Upper lobe of left lung (tissue), 6 donors: ENCODE measurements at regions not wholly inside any gene's neighbourhood (a gene's known extent, or its start where the extent isn't known, plus 50 kb on each side); places are given as distances from the start of the nearest gene placed in this dataset.
"Not testable (repeated sequence)": the region's sequence is repeated elsewhere in the genome, so short reads cannot be mapped to it uniquely, and the experiment has no call there.

Experiments used
- ATAC-seq, 2 donors: fragments of 200-7000 bp; cut with Tn5 transposase; one replicate each; pipeline ENCODE4 v1.9.1; 2022; ENCODE audit warnings: mild to moderate bottlenecking in 2 of 2, moderate library complexity in 2 of 2; ENCODE audit not compliant: low FRiP score in 2 of 2
- DNase-seq, 2 donors: peaks; one replicate each; pipeline ENCODE4 v3.0.0-alpha.2; 2019 to 2020
- H3K27ac ChIP-seq, 4 donors: fragments of 200-600 bp; sonication (generic); one replicate each; pipeline ENCODE4 v1.5.1; 2016 to 2019
- H3K27me3 ChIP-seq, 4 donors: fragments of 200-600 bp; sonication (generic); one replicate each; pipeline ENCODE4 v1.5.1; 2017 to 2019
- H3K36me3 ChIP-seq, 4 donors: fragments of 200-600 bp; sonication (generic); one replicate each; pipeline ENCODE4 v1.5.1; 2016 to 2019
- H3K4me1 ChIP-seq, 4 donors: fragments of 200-600 bp; sonication (generic); one replicate each; pipeline ENCODE4 v1.5.1; 2018 to 2019
- H3K4me3 ChIP-seq, 4 donors: fragments of 200-600 bp; sonication (generic); one replicate each; pipeline ENCODE4 v1.5.1; 2017 to 2019; ENCODE audit warnings: mild to moderate bottlenecking in 2 of 4, moderate library complexity in 1 of 4
- H3K9me3 ChIP-seq, 4 donors: fragments of 200-600 bp; sonication (generic); one replicate each; pipeline ENCODE4 v1.5.1; 2018 to 2019
- EP300 ChIP-seq, 4 donors: sonication (generic); formaldehyde crosslinking; IDR thresholded peaks; one replicate each; pipeline ENCODE4 v1.5.1; 2017; ENCODE audit warnings: antibody characterized with exemption in 4 of 4, control low read depth in 2 of 4
- POLR2A ChIP-seq, 4 donors: fragments of 450-650 bp; IDR thresholded peaks; one replicate each; pipeline ENCODE4 v1.5.1; 2016 to 2017; ENCODE audit warnings: antibody characterized with exemption in 4 of 4, mild to moderate bottlenecking in 2 of 4
- POLR2AphosphoS5 ChIP-seq, 2 donors: sonication (generic); formaldehyde crosslinking; IDR thresholded peaks; one replicate each; pipeline ENCODE4 v1.5.1; 2017; ENCODE audit warnings: antibody characterized with exemption in 2 of 2
- WGBS, 2 donors: methylation state at CpG; one replicate each; pipeline ENCODE4 v1.1.5; 2017 to 2018; 5-methylcytosine and 5-hydroxymethylcytosine counted together
- TF ChIP-seq, protein P1 (sequence below), 6 experiments: fragments of 450-650 bp in 4 of 6; fragments of 200-600 bp in 2 of 6; sonication (generic) in 2 of 6; IDR thresholded peaks; one replicate each; pipeline ENCODE4 v1.5.1; 2016 to 2019; ENCODE audit warnings: antibody characterized with exemption in 6 of 6
- donor health status: DM: no; HTN: no; CAD: no; lungs with moderate emphysema.
- donor health status: DM: no; HTN: yes; CAD: no; lungs with severe emphysema.

- DNase-seq: no peak
- ATAC-seq: no peak
- Histone ChIP-seq H3K9me3 (peaks cover 0 to 21% (median 12%) of the 10 kb centered on the region in 4 donors), H3K27ac (no peak overlapping the region), H3K36me3 (no peaks in the 10 kb centered on the region), H3K27me3 (no peaks in the 10 kb centered on the region), H3K4me3 (no peak overlapping the region), H3K4me1 (no peaks in the 10 kb centered on the region)
- no peak for TF ChIP-seq EP300 (IDR thresholded peaks at IDR 0.05)
- TF ChIP-seq, protein P1, sequence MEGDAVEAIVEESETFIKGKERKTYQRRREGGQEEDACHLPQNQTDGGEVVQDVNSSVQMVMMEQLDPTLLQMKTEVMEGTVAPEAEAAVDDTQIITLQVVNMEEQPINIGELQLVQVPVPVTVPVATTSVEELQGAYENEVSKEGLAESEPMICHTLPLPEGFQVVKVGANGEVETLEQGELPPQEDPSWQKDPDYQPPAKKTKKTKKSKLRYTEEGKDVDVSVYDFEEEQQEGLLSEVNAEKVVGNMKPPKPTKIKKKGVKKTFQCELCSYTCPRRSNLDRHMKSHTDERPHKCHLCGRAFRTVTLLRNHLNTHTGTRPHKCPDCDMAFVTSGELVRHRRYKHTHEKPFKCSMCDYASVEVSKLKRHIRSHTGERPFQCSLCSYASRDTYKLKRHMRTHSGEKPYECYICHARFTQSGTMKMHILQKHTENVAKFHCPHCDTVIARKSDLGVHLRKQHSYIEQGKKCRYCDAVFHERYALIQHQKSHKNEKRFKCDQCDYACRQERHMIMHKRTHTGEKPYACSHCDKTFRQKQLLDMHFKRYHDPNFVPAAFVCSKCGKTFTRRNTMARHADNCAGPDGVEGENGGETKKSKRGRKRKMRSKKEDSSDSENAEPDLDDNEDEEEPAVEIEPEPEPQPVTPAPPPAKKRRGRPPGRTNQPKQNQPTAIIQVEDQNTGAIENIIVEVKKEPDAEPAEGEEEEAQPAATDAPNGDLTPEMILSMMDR (IDR thresholded peaks at IDR 0.05): no peak
- TF ChIP-seq POLR2AphosphoS5 (IDR thresholded peaks at IDR 0.05): no peak
- TF ChIP-seq POLR2A (IDR thresholded peaks at IDR 0.05): no peak
- WGBS, 2 donors: 84 to 87% methylated on average over 8 of the region's 8 CpGs
These were observed 600.6 kb downstream of the UQCRFS1 start for GRCh38 chr19:28612275-28612769.

- 71 to 84% methylated on average over 6 to 8 of the region's 8 CpGs for WGBS, 2 donors
- H3K27me3 ChIP-seq, DNase-seq, H3K4me3 ChIP-seq, H3K4me1 ChIP-seq, H3K36me3 ChIP-seq, ATAC-seq, H3K27ac ChIP-seq: not testable (repeated sequence)
- peaks cover 3 to 30% (median 14%) of the 10 kb centered on the region in 4 donors for H3K9me3 ChIP-seq
These were observed 601.6 kb downstream of the UQCRFS1 start for GRCh38 chr19:28611227-28611914.

DNA sequence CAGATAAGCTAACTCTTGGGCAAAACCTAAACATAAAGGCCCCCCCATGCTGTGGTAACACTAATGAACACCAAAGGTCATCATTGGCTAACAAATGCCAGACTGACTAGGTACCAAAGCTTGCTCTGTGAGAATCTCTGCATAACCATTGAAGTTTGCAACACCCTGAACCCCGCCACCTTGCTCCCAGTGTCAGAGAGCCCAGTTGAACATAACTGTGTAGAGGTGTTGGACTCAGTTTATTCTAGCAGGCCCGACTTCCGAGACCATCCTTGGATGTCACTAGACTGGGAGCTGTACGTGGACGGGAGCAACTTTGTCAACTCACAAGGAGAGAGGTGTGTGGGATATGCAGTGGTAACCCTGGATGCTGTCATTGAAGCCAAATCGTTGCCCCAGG lies 602.2 kb downstream of the UQCRFS1 start:
- Histone ChIP-seq H3K4me3 (no peak overlapping the region), H3K9me3 (peaks cover 3 to 32% (median 14%) of the 10 kb centered on the region in 4 donors), H3K27ac (no peak overlapping the region), H3K27me3 (no peaks in the 10 kb centered on the region), H3K36me3 (no peaks in the 10 kb centered on the region), H3K4me1 (no peaks in the 10 kb centered on the region)
- ATAC-seq (no peak), DNase-seq (no peak)
- no peak for TF ChIP-seq EP300 (IDR thresholded peaks at IDR 0.05)
- no peak for TF ChIP-seq POLR2AphosphoS5 (IDR thresholded peaks at IDR 0.05)
- TF ChIP-seq, protein P1 (IDR thresholded peaks at IDR 0.05): no peak
- TF ChIP-seq POLR2A (IDR thresholded peaks at IDR 0.05): no peak
- 80 to 85% methylated on average over 5 to 6 of the region's 6 CpGs for WGBS, 2 donors

- no peak for ATAC-seq
- 86 to 100% methylated on average over 3 to 5 of the region's 5 CpGs for WGBS, 2 donors
- no peak overlapping the region for H3K27ac ChIP-seq
- H3K4me1 ChIP-seq: no peaks in the 10 kb centered on the region
- no peak for DNase-seq
- TF ChIP-seq POLR2AphosphoS5 (IDR thresholded peaks at IDR 0.05) (no peak), POLR2A (IDR thresholded peaks at IDR 0.05) (no peak), EP300 (IDR thresholded peaks at IDR 0.05) (no peak)
- TF ChIP-seq, protein P1 (IDR thresholded peaks at IDR 0.05): no peak
- H3K4me3 ChIP-seq: no peak overlapping the region
- H3K36me3 ChIP-seq: no peaks in the 10 kb centered on the region
- H3K9me3 ChIP-seq: peaks cover 3 to 24% (median 10%) of the 10 kb centered on the region in 4 donors
- no peaks in the 10 kb centered on the region for H3K27me3 ChIP-seq
These were observed 603.0 kb downstream of the UQCRFS1 start for GRCh38 chr19:28609944-28610343.

DNA sequence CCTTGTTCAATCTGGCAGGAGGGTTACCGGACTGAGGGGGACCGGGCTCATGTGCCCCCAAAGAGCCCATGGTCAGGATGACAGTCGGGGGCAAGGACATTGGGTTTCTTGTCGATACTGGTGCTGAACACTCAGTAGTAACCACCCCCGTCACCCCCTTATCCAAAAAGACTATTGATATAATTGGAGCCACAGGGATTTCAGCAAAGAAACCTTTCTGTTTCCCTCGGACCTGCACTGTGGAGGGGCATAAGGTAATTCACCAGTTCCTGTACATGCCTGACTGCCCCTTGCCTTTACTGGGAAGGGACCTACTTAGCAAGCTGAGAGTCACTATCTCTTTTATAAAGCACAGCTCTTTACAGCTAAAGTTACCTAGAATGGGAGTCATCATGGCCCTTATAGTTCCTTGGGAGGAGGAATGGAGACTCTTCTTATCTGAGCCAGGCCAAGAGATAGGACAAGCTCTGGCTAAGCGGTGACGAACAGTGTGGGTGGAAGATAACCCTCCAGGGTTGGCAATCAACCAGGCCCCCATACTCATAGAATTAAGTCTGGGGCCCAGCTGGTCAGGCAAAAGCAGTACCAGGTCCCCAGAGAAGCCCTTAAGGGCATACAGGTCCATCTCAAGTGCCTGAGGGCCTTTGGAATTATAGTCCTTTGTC lies 603.7 kb downstream of the UQCRFS1 start:
- TF ChIP-seq POLR2AphosphoS5 (IDR thresholded peaks at IDR 0.05): no peak
- TF ChIP-seq EP300 (IDR thresholded peaks at IDR 0.05): no peak
- TF ChIP-seq, protein P1 (IDR thresholded peaks at IDR 0.05): no peak
- no peak for TF ChIP-seq POLR2A (IDR thresholded peaks at IDR 0.05)
- no peak for DNase-seq
- no peak overlapping the region for H3K27ac ChIP-seq
- no peak for ATAC-seq
- H3K4me3 ChIP-seq: no peak overlapping the region
- 91 to 93% methylated on average over 3 to 8 of the region's 8 CpGs for WGBS, 2 donors
- H3K36me3 ChIP-seq: no peaks in the 10 kb centered on the region
- H3K4me1 ChIP-seq: no peaks in the 10 kb centered on the region
- H3K9me3 ChIP-seq: peaks cover 3 to 17% (median 7%) of the 10 kb centered on the region in 4 donors
- no peaks in the 10 kb centered on the region for H3K27me3 ChIP-seq
